Dedifferentiated amniotic fluid mesenchymal stem cell (primary cell): ENCODE measurements at regions not wholly inside any gene's neighbourhood (a gene's known extent, or its start where the extent isn't known, plus 50 kb on each side); places are given as distances from the start of the nearest gene placed in this dataset.

Source experiments
- DNase-seq: peaks from one replicate; pipeline ENCODE4 v3.0.0-alpha.2; 2016; ENCODE audit errors: extremely low spot score

DNA sequence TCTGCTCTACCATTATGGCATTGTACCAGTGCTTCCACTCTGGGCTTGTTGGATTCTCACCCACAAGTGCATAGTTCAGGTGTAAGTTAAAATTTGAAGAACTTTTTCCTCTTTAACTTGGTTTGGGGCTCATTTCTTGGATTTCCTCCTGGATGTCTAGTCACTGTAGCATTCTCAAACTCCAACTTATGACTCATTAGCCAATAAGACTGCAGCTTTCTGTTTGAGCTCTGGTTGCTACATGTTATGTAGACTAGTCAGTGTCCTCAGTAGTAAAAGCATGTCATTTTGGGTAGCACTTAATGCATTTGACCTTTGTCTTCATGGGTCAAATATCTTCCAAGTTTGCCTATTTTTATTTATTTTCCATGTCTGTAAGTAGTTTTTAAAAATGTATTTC is 790.8 kb downstream of the BRINP1 start:
- peak; percentile 56 for DNase-seq

DNA sequence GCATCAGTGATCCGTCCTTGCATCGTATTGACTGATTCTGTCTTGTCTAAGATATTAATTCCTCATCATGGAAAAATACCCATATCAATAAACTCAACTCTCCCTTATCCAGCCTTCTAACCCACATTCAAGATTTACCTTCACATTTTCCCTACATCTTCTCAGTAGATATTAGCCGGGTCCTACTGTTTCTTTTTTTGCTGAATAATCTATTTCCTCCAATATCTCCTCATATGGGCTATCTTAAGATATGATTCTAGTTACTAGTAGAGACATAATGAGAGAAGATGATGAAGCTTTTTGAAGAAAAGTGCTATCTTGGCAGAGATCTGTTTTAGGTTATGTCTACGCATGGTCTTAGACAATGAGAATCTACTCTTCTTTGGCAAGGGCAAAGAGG is 785.8 kb downstream of the BRINP1 start:
- DNase-seq, result no peak

DNA sequence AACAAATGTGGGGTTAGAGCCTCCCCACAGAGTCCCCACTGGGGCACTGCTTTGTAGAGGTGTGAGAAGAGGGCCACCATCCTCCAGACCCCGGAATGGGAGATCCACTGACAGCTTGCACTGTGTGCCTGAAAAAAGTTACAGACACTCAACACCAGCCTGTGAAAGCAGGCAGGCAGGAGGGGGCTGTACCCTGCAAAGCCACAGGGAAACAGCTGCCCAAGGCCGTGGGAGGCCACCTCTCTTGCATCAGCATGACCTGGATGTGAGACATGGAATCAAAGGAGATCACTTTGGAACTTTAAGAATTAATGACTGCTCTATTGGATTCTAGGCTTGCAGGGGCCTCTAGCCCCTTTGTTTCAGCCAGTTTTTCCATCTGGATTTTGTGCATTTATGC is 782.3 kb downstream of the BRINP1 start:
- DNase-seq, result no peak

DNA sequence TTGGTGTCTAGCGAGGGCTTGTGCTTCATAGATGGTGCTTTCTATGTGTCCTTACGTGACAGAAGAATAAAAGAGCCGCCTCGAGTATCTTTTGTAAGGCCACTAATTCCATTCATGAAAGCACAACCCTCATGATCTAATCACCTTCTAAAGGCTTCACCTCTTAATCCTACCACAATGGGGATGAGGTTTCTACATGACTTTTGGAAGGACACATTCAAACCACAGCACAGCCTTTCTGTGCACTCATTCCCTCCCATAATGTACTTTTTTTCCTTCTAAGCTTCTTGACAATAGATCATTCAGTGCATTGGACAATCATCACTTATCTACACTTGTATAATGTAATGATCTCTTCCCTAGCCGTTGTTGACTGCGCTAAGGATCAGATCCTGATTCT is 774.8 kb downstream of the BRINP1 start:
- DNase-seq, result no peak

GRCh38 chr9:118595719-118596305 is 773.4 kb downstream of the BRINP1 start:
- DNase-seq, result peak; percentile 22

DNA sequence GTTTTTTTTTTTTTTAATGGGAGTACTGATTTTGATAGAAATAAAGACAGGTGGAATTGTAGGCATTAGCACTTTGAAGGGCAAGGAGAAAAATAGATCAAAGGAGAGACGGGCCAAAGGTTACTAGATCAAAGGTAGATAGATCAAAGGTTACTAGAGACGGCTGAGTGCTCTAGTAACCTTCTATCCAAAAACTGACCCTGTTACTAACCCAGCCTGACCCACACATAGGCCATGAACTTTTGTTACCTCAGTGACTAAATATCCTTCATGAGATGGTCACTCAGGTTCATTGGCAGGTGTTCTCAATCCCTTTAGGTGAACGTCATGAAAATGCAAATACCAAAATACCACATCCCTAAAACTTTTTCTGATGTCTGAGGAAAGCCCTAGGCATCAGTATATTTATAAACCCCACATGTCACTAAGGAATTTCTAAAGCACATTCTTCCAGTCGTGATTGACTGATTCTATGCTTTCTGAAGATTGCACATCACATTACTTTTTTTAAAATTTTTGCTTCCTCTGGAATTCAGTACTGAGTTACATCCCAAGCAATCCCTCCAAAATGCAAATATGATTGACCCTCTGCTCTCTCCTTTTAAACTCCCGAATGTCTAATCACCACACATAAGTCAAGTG is 772.7 kb downstream of the BRINP1 start:
- DNase-seq, result no peak

- no peak for DNase-seq
Measured at GRCh38 chr9:118606668-118607067, 762.6 kb downstream of the BRINP1 start.

DNA sequence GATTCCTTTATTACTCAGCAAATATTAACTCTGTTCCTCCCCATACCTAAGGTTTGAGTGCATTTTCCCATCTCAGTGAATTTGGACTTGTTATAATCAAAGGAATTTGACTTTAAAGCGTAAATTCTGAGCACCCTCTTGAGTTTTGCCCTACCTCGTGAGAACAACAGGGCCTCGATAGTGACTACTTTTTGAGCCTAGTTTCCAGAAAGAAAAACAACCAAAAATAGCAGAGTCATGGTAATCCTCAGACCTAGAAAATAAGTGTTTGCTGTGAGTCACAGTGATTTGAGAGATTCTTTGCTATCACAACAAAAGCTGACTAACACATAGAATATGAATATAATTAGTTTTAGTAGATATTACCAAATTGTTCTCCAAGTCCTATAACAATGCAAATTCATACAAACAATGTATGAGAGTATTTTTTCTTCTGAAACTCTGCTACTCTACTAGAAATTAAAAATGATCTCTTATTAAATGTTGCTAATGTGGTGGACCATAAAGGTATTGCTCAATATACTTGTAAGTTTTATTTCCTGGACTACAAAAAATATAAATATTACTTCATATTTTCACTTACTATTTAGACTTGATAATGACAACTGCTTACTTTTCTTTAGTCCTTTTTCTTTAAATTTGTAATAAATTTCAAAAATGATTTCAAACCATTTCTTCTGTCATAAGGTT is 759.7 kb downstream of the BRINP1 start:
- DNase-seq, result peak; percentile 80

DNA sequence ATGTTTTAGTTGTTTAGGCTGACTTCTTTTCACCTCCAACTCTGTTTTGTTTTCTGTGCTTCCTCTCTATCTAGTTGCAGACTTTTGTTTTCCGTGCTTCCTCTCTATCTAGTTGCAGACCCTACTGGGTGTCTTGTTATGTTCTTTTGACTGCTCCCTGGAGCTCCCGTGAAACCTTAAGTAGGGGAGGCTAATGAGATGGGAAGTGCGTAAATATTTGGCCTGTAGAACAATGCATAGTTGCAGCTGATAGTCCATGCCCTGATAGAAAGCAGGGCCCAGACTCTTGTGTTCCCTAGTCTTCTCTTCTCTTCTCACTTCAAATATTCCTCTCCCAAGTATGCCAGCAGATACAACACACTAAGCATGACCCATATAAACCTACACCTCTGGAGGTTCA is 757.0 kb downstream of the BRINP1 start:
- no peak for DNase-seq

GRCh38 chr9:118613996-118614395 is 755.2 kb downstream of the BRINP1 start:
- no peak for DNase-seq

DNA sequence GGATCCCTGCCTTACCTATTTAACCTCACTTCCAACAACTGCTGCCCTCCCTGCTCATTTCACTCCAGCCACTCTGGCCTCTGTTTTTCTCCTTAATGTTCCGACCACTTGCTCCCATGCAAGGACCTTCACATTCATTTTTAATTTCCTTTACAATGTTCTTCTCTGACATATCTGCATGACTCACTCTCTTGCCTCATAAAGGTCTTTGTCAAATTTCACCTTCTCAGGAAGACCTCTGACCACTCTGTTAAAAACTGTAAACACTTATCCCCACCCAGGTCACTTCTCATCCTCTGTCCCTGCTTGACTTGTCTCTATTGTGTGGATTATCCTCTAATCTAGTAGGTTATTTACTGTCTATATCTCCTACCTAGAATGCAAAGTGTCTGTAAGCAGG is 751.2 kb downstream of the BRINP1 start:
- DNase-seq, result no peak

GRCh38 chr9:118618849-118619248 is 750.4 kb downstream of the BRINP1 start:
- DNase-seq, result no peak

- DNase-seq, result no peak
Measured at GRCh38 chr9:118624608-118625007, 744.6 kb downstream of the BRINP1 start.

DNA sequence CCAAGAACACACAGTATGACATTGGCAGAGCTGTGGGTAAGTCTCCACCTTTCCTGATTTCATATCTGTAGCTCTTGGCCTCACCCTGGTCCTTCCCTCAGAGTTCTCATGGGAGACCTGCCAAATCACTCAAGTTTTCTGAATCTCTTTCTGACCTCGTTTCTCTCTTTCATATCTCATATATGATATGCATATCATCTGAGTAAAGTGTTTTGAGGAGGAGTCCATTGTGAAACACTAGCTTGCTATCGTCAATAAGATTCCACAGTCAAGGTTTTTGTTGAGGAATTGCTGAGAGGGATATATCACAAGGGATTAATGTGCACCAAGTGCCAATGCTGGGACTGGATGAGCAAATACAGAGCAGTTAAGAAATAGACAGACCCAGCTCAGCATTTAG is 739.2 kb downstream of the BRINP1 start:
- no peak for DNase-seq

DNA sequence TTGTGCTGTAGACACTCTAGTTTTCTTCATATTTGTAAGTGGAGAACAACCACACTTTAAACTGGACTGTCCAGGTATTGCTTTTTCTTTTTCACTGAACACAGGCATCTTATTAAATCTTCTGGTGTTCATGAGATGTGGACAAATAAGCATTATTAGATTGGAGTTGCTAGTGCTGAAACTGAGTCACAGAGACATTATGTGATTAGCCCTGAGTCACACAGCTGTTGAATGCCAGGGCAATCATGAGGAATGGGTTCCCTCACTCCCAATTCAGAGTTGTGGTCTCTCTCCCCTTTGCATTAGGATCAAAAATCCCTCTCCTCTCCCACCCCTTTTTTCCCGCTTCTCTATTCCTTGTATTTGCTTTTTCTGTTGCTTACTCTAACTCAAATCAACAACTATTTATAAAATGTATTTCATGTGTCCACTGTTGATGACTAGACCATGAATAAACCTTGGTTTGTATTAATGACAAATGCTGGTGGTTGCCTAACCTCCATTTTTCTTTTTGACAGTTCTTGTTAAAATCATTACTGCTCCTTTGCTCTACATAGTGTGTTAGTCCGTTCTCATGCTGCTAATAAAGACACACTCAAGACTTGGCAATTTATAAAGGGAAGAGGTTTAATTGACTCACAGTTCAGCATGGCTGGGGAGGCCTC is 738.2 kb downstream of the BRINP1 start:
- no peak for DNase-seq

GRCh38 chr9:118631956-118632355 is 737.3 kb downstream of the BRINP1 start:
- DNase-seq, result no peak

GRCh38 chr9:118635416-118635815 is 733.8 kb downstream of the BRINP1 start:
- DNase-seq, result no peak

GRCh38 chr9:118637681-118638080 is 731.6 kb downstream of the BRINP1 start:
- DNase-seq, result no peak

GRCh38 chr9:118640836-118641560 is 728.2 kb downstream of the BRINP1 start:
- DNase-seq, result no peak

- DNase-seq, result no peak
Measured at GRCh38 chr9:118643118-118643517, 726.1 kb downstream of the BRINP1 start.

GRCh38 chr9:118644066-118644465 is 725.2 kb downstream of the BRINP1 start:
- DNase-seq, result no peak

GRCh38 chr9:118647331-118647730 is 721.9 kb downstream of the BRINP1 start:
- DNase-seq, result no peak
